MM.1S (cell line): ENCODE measurements at regions not wholly inside any gene's neighbourhood (a gene's known extent, or its start where the extent isn't known, plus 50 kb on each side); places are given as distances from the start of the nearest gene placed in this dataset.

Experiments
- DNase-seq: peaks from one replicate; pipeline ENCODE4 v3.0.0-alpha.2; 2015
- H2AFZ ChIP-seq: fragments of 300-600 bp; sonication (generic); 2 replicates; pipeline ENCODE4 v1.6.0; 2016; ENCODE audit warnings: antibody characterized with exemption, low read length
- H3F3A ChIP-seq: fragments of 300-600 bp; sonication (generic); 2 replicates; pipeline ENCODE4 v1.6.1; 2016; ENCODE audit warnings: mild to moderate bottlenecking, antibody characterized with exemption, low read length, moderate library complexity, mixed read lengths; ENCODE audit not compliant: insufficient read depth
- H3K27ac ChIP-seq: fragments of 300-600 bp; sonication (generic); 2 replicates; pipeline ENCODE4 v1.5.1; 2016; ENCODE audit warnings: mild to moderate bottlenecking, low read length
- H3K27me3 ChIP-seq: fragments of 300-600 bp; sonication (generic); replicated peaks from 2 replicates; pipeline ENCODE4 v1.6.0; 2016; ENCODE audit warnings: low read length; ENCODE audit not compliant: insufficient read depth
- H3K36me3 ChIP-seq: fragments of 300-600 bp; sonication (generic); replicated peaks from 2 replicates; pipeline ENCODE4 v1.6.1; 2016; ENCODE audit warnings: mild to moderate bottlenecking, low read length, mixed read lengths; ENCODE audit not compliant: insufficient read depth
- H3K4me1 ChIP-seq: fragments of 300-600 bp; sonication (generic); 2 replicates; pipeline ENCODE4 v1.6.1; 2016; ENCODE audit warnings: low read length, mixed read lengths
- H3K4me2 ChIP-seq: fragments of 300-600 bp; sonication (generic); 2 replicates; pipeline ENCODE4 v1.6.0; 2016; ENCODE audit warnings: low read depth, low read length
- H3K4me3 ChIP-seq: fragments of 300-600 bp; sonication (generic); 2 replicates; pipeline ENCODE4 v1.5.1; 2016; ENCODE audit warnings: low read length, mixed read lengths
- H3K79me2 ChIP-seq: fragments of 300-600 bp; sonication (generic); 2 replicates; pipeline ENCODE4 v1.6.1; 2016; ENCODE audit warnings: mixed run types, low read length, mixed read lengths
- H3K9ac ChIP-seq: fragments of 300-600 bp; sonication (generic); 2 replicates; pipeline ENCODE4 v1.6.1; 2016; ENCODE audit warnings: low read length, mixed read lengths
- H3K9me2 ChIP-seq: fragments of 300-600 bp; sonication (generic); replicated peaks from 2 replicates; pipeline ENCODE4 v1.6.1; 2016; ENCODE audit warnings: mild to moderate bottlenecking, low read length, mixed read lengths; ENCODE audit not compliant: insufficient read depth
- H3K9me3 ChIP-seq: fragments of 300-600 bp; sonication (generic); replicated peaks from 2 replicates; pipeline ENCODE4 v1.6.1; 2016; ENCODE audit warnings: mild to moderate bottlenecking, low read length, mixed read lengths; ENCODE audit not compliant: insufficient read depth
- H4K20me1 ChIP-seq: fragments of 300-600 bp; sonication (generic); 2 replicates; pipeline ENCODE4 v1.6.1; 2016; ENCODE audit warnings: mild to moderate bottlenecking, low read length, moderate library complexity, mixed read lengths; ENCODE audit not compliant: insufficient read depth
- EZH2 ChIP-seq: fragments of 300-600 bp; sonication (generic); optimal IDR thresholded peaks from 2 replicates; pipeline ENCODE3; 2017; ENCODE audit warnings: low read depth, mild to moderate bottlenecking, antibody characterized with exemption, low read length, mixed read lengths
- EZH2phosphoT487 ChIP-seq: fragments of 300-600 bp; sonication (generic); IDR thresholded peaks from 2 replicates; pipeline ENCODE4 v1.6.1; 2018; ENCODE audit warnings: antibody characterized with exemption, low read length
- TF ChIP-seq, protein P1 (sequence below): fragments of 300-600 bp; sonication (generic); IDR thresholded peaks from 2 replicates; pipeline ENCODE4 v1.5.1; 2016; ENCODE audit warnings: antibody characterized with exemption, low read length, mixed read lengths

DNA sequence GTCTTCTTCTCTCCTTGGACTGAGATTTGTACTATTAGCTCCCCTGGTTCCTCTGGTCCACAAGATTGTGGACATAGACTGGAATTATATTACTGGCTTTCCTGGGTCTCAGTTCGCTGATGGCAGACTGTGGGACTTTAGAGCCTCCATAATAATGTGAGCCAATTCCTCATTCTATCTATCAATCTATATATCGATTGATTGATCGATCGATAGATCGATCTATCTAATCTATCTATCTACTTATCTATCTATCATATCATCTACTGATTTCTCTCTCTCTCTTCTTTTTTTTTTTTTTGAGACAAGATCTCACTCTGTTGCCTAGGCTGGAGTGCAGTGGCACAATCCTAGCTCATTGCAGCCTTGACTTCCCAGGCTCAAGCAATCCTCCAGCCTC, 51.5 kb upstream of the DDR1 start:
- H3F3A ChIP-seq: no peaks in the 10 kb centered on the region
- H3K4me2 ChIP-seq: no peak overlapping the region
- no peaks in the 10 kb centered on the region for H3K4me1 ChIP-seq
- H3K9me3 ChIP-seq: no peaks in the 10 kb centered on the region
- no peaks in the 10 kb centered on the region for H3K36me3 ChIP-seq
- H2AFZ ChIP-seq: no peak overlapping the region
- H3K9me2 ChIP-seq: no peaks in the 10 kb centered on the region
- H3K27me3 ChIP-seq: peaks cover 3% of the 10 kb centered on the region
- H3K79me2 ChIP-seq: no peaks in the 10 kb centered on the region
- no peak for DNase-seq
- no peak overlapping the region for H3K9ac ChIP-seq
- TF ChIP-seq, protein P1, sequence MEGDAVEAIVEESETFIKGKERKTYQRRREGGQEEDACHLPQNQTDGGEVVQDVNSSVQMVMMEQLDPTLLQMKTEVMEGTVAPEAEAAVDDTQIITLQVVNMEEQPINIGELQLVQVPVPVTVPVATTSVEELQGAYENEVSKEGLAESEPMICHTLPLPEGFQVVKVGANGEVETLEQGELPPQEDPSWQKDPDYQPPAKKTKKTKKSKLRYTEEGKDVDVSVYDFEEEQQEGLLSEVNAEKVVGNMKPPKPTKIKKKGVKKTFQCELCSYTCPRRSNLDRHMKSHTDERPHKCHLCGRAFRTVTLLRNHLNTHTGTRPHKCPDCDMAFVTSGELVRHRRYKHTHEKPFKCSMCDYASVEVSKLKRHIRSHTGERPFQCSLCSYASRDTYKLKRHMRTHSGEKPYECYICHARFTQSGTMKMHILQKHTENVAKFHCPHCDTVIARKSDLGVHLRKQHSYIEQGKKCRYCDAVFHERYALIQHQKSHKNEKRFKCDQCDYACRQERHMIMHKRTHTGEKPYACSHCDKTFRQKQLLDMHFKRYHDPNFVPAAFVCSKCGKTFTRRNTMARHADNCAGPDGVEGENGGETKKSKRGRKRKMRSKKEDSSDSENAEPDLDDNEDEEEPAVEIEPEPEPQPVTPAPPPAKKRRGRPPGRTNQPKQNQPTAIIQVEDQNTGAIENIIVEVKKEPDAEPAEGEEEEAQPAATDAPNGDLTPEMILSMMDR: no peak
- no peak for TF ChIP-seq EZH2
- no peak for TF ChIP-seq EZH2phosphoT487
- no peak overlapping the region for H3K27ac ChIP-seq
- H4K20me1 ChIP-seq: no peaks in the 10 kb centered on the region
- H3K4me3 ChIP-seq: no peak overlapping the region

DNA sequence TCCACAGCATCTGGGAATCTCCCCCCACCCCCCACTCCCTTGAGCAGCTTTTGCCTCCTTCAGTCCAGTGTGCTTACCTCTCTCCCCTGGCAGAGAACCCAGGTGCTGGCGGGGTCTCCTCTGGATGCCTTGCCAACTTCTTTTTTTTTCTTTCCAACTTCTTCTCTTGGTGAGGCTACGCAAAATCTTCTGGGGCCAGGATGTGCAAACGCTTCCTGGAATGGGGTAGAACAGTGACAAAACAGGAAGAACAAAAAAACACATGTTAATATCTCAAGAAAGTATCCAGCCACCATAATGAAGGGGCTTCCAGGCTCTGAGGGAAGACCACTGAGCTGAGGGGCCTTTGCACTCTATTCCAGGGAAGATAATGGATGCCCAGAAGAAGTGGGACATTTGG, 53.9 kb upstream of the DDR1 start:
- peaks cover 10% of the 10 kb centered on the region; the same call in 1 of the 2 replicates for H3K27me3 ChIP-seq
- no peak overlapping the region for H3K4me2 ChIP-seq
- no peak overlapping the region for H3K9ac ChIP-seq
- no peaks in the 10 kb centered on the region for H3K79me2 ChIP-seq
- H3K9me3 ChIP-seq: no peaks in the 10 kb centered on the region
- no peaks in the 10 kb centered on the region for H3K36me3 ChIP-seq
- TF ChIP-seq, protein P1: no peak
- no peak for TF ChIP-seq EZH2phosphoT487
- TF ChIP-seq EZH2: no peak
- H3K9me2 ChIP-seq: no peaks in the 10 kb centered on the region
- H4K20me1 ChIP-seq: no peaks in the 10 kb centered on the region
- no peak overlapping the region for H3K4me3 ChIP-seq
- no peaks in the 10 kb centered on the region for H3F3A ChIP-seq
- H3K27ac ChIP-seq: no peak overlapping the region
- H3K4me1 ChIP-seq: no peaks in the 10 kb centered on the region
- DNase-seq: no peak
- H2AFZ ChIP-seq: no peak overlapping the region

- H3K79me2 ChIP-seq: no peaks in the 10 kb centered on the region
- H3K9me2 ChIP-seq: no peaks in the 10 kb centered on the region
- no peaks in the 10 kb centered on the region for H3F3A ChIP-seq
- H3K9me3 ChIP-seq: no peaks in the 10 kb centered on the region
- H3K36me3 ChIP-seq: no peaks in the 10 kb centered on the region
- no peak overlapping the region for H3K9ac ChIP-seq
- H3K4me1 ChIP-seq: no peaks in the 10 kb centered on the region
- H3K27ac ChIP-seq: no peak overlapping the region
- H3K27me3 ChIP-seq: 0 out of 2 replicates have a peak, but pooled peaks cover 10% of the 10 kb centered on the region
- no peak overlapping the region for H3K4me2 ChIP-seq
- no peaks in the 10 kb centered on the region for H4K20me1 ChIP-seq
- H2AFZ ChIP-seq: no peak overlapping the region
- TF ChIP-seq EZH2phosphoT487 (no peak), EZH2 (no peak)
- TF ChIP-seq, protein P1: no peak
- no peak for DNase-seq
- H3K4me3 ChIP-seq: no peak overlapping the region
These were observed 54.6 kb upstream of the DDR1 start for GRCh38 chr6:30829639-30830255.
